ENCODE measurements at regions not wholly inside any gene's neighbourhood (a gene's known extent, or its start where the extent isn't known, plus 50 kb on each side); places are given as distances from the start of the nearest gene placed in this dataset.

DNA sequence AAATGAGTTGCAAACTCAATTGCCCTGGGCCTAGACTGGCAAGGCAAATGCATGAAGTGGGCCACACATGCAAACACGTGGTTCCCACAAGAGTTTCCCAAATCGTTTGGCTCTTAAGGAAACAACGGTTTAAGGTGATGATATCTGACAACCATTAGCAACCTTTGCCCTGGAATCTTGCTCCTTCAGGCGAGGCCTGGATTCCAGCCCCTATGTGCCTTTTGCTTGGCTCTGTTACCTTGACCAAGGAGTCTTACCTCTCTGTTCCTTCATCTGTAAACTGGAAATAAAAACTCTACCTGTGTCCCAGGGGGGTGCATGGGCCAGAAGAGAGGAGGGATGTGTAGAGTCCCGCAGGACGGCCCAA lies 72.1 kb upstream of the CASZ1 start:
- Mint-ChIP-seq H3K9me3 (no peaks in the 10 kb centered on the region), H3K4me1 (peaks cover 14% of the 10 kb centered on the region), H3K36me3 (ENCODE audit: low read depth) (no peaks in the 10 kb centered on the region), H3K4me3 (no peak overlapping the region), H3K27me3 (ENCODE audit: insufficient read depth) (peaks cover 63% of the 10 kb centered on the region), H3K27ac (no peak overlapping the region)
- Histone ChIP-seq H3K9ac (ENCODE audit: extremely low read depth, low read length, poor library complexity, severe bottlenecking) (no peak overlapping the region), H3K9me3 (ENCODE audit: control insufficient read depth, low read length) (no peaks in the 10 kb centered on the region), H3K36me3 (ENCODE audit: control insufficient read depth, insufficient read depth, low read length) (no peaks in the 10 kb centered on the region), H3K4me3 (ENCODE audit: low read length) (no peak overlapping the region), H3K4me1 (ENCODE audit: control insufficient read depth, insufficient read depth, low read length) (no peaks in the 10 kb centered on the region), H3K27ac (ENCODE audit: low read depth, low read length) (no peak overlapping the region), H3K27me3 (ENCODE audit: control insufficient read depth, insufficient read depth, low read length, poor library complexity, severe bottlenecking) (peaks cover 52% of the 10 kb centered on the region)
- no peak for DNase-seq
- 81 to 84% methylated on average over 4 to 6 of the region's 6 CpGs for WGBS, 2 experiments (ENCODE audit: insufficient coverage in 1 of 2, insufficient read length in 1 of 2)
- TF ChIP-seq, protein P1, sequence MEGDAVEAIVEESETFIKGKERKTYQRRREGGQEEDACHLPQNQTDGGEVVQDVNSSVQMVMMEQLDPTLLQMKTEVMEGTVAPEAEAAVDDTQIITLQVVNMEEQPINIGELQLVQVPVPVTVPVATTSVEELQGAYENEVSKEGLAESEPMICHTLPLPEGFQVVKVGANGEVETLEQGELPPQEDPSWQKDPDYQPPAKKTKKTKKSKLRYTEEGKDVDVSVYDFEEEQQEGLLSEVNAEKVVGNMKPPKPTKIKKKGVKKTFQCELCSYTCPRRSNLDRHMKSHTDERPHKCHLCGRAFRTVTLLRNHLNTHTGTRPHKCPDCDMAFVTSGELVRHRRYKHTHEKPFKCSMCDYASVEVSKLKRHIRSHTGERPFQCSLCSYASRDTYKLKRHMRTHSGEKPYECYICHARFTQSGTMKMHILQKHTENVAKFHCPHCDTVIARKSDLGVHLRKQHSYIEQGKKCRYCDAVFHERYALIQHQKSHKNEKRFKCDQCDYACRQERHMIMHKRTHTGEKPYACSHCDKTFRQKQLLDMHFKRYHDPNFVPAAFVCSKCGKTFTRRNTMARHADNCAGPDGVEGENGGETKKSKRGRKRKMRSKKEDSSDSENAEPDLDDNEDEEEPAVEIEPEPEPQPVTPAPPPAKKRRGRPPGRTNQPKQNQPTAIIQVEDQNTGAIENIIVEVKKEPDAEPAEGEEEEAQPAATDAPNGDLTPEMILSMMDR (conservative IDR thresholded peaks at IDR 0.05), result no peak

DNA sequence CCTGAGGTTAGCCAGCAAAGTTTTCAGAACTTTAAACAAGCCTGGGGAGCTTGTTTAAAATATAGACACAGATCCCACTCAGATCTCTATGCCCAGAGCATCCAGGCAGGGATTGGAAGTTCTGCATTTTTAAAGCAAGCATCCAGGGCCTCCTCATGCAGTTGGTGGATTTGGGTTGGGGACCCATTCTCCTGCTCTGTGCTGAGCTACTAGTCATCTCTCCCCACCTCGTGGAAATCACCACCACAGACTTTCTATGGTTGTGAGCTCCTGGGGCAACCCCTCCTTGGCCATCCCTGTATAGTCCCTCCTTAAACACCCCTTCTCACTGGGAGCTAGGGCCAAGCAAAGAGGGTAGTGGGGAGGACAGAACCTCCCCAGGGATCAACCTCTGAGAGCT lies 73.5 kb upstream of the CASZ1 start:
- DNase-seq, result no peak
- H3K9me3 Mint-ChIP-seq, result no peaks in the 10 kb centered on the region
- H3K27ac Mint-ChIP-seq, result no peak overlapping the region
- Histone ChIP-seq H3K9me3 (ENCODE audit: control insufficient read depth, low read length) (no peaks in the 10 kb centered on the region), H3K27me3 (ENCODE audit: control insufficient read depth, insufficient read depth, low read length, poor library complexity, severe bottlenecking) (peaks cover 38% of the 10 kb centered on the region), H3K4me1 (ENCODE audit: control insufficient read depth, insufficient read depth, low read length) (no peaks in the 10 kb centered on the region), H3K27ac (ENCODE audit: low read depth, low read length) (no peak overlapping the region), H3K4me3 (ENCODE audit: low read length) (no peak overlapping the region), H3K9ac (ENCODE audit: extremely low read depth, low read length, poor library complexity, severe bottlenecking) (no peak overlapping the region), H3K36me3 (ENCODE audit: control insufficient read depth, insufficient read depth, low read length) (no peaks in the 10 kb centered on the region)
- 77% methylated on average over 1 of the region's 1 CpG; no CpG with 5 or more reads in 1 of the 2 experiments for WGBS, 2 experiments (ENCODE audit: insufficient coverage in 1 of 2, insufficient read length in 1 of 2)
- TF ChIP-seq, protein P1 (conservative IDR thresholded peaks at IDR 0.05), result no peak
- H3K36me3 Mint-ChIP-seq (ENCODE audit: low read depth), result no peaks in the 10 kb centered on the region
- no peak overlapping the region for H3K4me3 Mint-ChIP-seq
- peaks cover 50% of the 10 kb centered on the region for H3K27me3 Mint-ChIP-seq (ENCODE audit: insufficient read depth)
- peaks cover 12% of the 10 kb centered on the region for H3K4me1 Mint-ChIP-seq

DNA sequence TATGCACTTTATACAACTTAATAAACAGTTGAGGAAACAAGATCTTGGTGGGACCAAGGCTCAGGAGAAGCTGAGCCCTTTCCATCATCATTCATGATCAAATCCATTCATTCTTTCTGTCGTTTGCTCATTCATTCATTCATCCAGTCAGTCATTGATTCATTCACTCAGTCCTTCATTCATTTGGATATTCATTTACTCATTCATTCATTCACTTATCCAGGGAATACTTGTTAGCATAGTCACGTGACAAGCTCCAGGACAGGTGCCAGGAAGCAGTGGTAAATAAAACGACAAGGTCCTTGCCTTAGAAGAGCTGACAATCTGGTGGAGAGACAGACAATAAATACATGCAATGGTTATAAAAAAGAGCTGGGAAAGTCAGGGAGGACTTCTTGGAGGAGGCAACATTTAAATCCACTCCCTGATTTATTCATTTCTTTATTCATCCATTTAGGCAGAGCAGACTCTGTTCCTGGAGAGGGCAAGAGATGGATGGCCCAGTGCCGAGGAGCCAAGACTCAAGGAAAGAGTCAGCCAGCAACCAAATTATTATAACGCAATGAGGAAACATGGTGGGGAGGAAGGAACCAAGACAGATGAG lies 74.1 kb upstream of the CASZ1 start:
- Mint-ChIP-seq H3K4me1 (peaks cover 12% of the 10 kb centered on the region), H3K4me3 (no peak overlapping the region), H3K27me3 (ENCODE audit: insufficient read depth) (peaks cover 43% of the 10 kb centered on the region), H3K36me3 (ENCODE audit: low read depth) (no peaks in the 10 kb centered on the region), H3K27ac (no peak overlapping the region), H3K9me3 (no peaks in the 10 kb centered on the region)
- TF ChIP-seq, protein P1 (conservative IDR thresholded peaks at IDR 0.05), result no peak
- Histone ChIP-seq H3K27me3 (ENCODE audit: control insufficient read depth, insufficient read depth, low read length, poor library complexity, severe bottlenecking) (peaks cover 32% of the 10 kb centered on the region), H3K27ac (ENCODE audit: low read depth, low read length) (no peak overlapping the region), H3K9me3 (ENCODE audit: control insufficient read depth, low read length) (no peaks in the 10 kb centered on the region), H3K36me3 (ENCODE audit: control insufficient read depth, insufficient read depth, low read length) (no peaks in the 10 kb centered on the region), H3K4me3 (ENCODE audit: low read length) (no peak overlapping the region), H3K9ac (ENCODE audit: extremely low read depth, low read length, poor library complexity, severe bottlenecking) (no peak overlapping the region), H3K4me1 (ENCODE audit: control insufficient read depth, insufficient read depth, low read length) (no peaks in the 10 kb centered on the region)
- 84 to 87% methylated on average over 4 to 5 of the region's 5 CpGs for WGBS, 2 experiments (ENCODE audit: insufficient coverage in 1 of 2, insufficient read length in 1 of 2)
- DNase-seq, result no peak

All from endodermal cell (in vitro differentiated cells).